DOHH2 (cell line): ENCODE measurements at regions not wholly inside any gene's neighbourhood (a gene's known extent, or its start where the extent isn't known, plus 50 kb on each side); places are given as distances from the start of the nearest gene placed in this dataset.

ENCODE experiments used
- H3F3A ChIP-seq: fragments of 200-600 bp; sonication (generic), shearing (Covaris generic); 2 replicates; pipeline ENCODE4 v1.6.0; 2016; ENCODE audit warnings: antibody characterized with exemption, mild to moderate bottlenecking; ENCODE audit not compliant: control insufficient read depth, insufficient read depth
- H3K27ac ChIP-seq: fragments of 200-600 bp; sonication (generic); 2 replicates; pipeline ENCODE4 v1.5.1; 2014; ENCODE audit warnings: low read depth, mild to moderate bottlenecking, low read length, moderate library complexity
- H3K27me3 ChIP-seq: fragments of 200-600 bp; sonication (generic); 2 replicates; pipeline ENCODE4 v1.6.1; 2014; ENCODE audit warnings: mild to moderate bottlenecking, low read length, mixed read lengths; ENCODE audit not compliant: control insufficient read depth
- H3K36me3 ChIP-seq: fragments of 200-600 bp; sonication (generic); 2 replicates; pipeline ENCODE4 v1.6.1; 2014; ENCODE audit warnings: mild to moderate bottlenecking, low read length, moderate library complexity, mixed read lengths; ENCODE audit not compliant: control insufficient read depth
- H3K4me1 ChIP-seq: fragments of 200-600 bp; sonication (generic); 2 replicates; pipeline ENCODE4 v1.6.1; 2014; ENCODE audit warnings: mild to moderate bottlenecking, low read length, mixed read lengths; ENCODE audit not compliant: control insufficient read depth
- H3K4me2 ChIP-seq: fragments of 200-600 bp; sonication (generic); 2 replicates; pipeline ENCODE4 v1.6.0; 2014; ENCODE audit warnings: mild to moderate bottlenecking, low read length, moderate library complexity
- H3K4me3 ChIP-seq: fragments of 200-600 bp; sonication (generic); 2 replicates; pipeline ENCODE4 v1.5.1; 2014; ENCODE audit warnings: mild to moderate bottlenecking, low read length, mixed read lengths
- H3K79me2 ChIP-seq: fragments of 200-600 bp; sonication (generic); 2 replicates; pipeline ENCODE4 v1.6.1; 2014; ENCODE audit warnings: mild to moderate bottlenecking, low read length, mixed read lengths; ENCODE audit not compliant: control insufficient read depth
- H3K9me2 ChIP-seq: fragments of 200-600 bp; sonication (generic); replicated peaks from 2 replicates; pipeline ENCODE4 v1.6.1; 2014; ENCODE audit warnings: mild to moderate bottlenecking, low read length, mixed read lengths; ENCODE audit not compliant: control insufficient read depth
- H3K9me3 ChIP-seq: fragments of 200-600 bp; sonication (generic); 2 replicates; pipeline ENCODE4 v1.6.1; 2014; ENCODE audit warnings: antibody characterized with exemption, low read length, mixed read lengths; ENCODE audit not compliant: control insufficient read depth, insufficient read depth
- H4K20me1 ChIP-seq: fragments of 200-600 bp; sonication (generic); 2 replicates; pipeline ENCODE4 v1.6.0; 2014; ENCODE audit warnings: low read depth, mild to moderate bottlenecking, antibody characterized with exemption, low read length, moderate library complexity; ENCODE audit not compliant: control insufficient read depth, insufficient read depth
- EZH2phosphoT487 ChIP-seq: fragments of 200-600 bp; sonication (generic); IDR thresholded peaks from 2 replicates; pipeline ENCODE4 v1.6.1; 2017; ENCODE audit warnings: borderline replicate concordance, mild to moderate bottlenecking, antibody characterized with exemption, low read length, moderate library complexity, mixed read lengths
- TF ChIP-seq, protein P1 (sequence below): fragments of 200-600 bp; sonication (generic); IDR thresholded peaks from one replicate; pipeline ENCODE4 v1.5.1; 2014; ENCODE audit warnings: antibody characterized with exemption, mild to moderate bottlenecking, low read depth, low read length; ENCODE audit not compliant: poor library complexity, severe bottlenecking

DNA sequence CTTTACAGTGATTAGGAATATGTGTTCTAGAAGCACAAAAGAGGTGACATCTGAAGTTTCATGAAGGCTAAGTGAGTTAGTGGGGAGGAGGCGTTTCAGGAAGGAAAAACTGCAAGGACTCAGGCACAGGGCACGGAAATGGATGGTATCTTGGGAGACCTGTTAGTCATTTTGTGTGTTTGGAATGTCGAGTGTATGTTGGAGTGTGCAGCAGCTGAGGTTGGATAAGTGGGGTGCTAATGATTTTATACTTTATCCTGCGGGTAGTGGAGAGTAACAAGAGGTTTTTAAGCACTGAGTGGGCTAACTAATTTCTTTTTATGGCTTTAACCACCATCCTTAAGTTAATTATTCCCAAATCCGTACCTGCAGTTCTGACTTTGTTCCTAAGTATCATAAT, 571.5 kb upstream of the FBXO33 start:
- H3K27me3 ChIP-seq, result no peaks in the 10 kb centered on the region
- H3K36me3 ChIP-seq, result no peaks in the 10 kb centered on the region
- no peak overlapping the region for H3K4me2 ChIP-seq
- TF ChIP-seq, protein P1, sequence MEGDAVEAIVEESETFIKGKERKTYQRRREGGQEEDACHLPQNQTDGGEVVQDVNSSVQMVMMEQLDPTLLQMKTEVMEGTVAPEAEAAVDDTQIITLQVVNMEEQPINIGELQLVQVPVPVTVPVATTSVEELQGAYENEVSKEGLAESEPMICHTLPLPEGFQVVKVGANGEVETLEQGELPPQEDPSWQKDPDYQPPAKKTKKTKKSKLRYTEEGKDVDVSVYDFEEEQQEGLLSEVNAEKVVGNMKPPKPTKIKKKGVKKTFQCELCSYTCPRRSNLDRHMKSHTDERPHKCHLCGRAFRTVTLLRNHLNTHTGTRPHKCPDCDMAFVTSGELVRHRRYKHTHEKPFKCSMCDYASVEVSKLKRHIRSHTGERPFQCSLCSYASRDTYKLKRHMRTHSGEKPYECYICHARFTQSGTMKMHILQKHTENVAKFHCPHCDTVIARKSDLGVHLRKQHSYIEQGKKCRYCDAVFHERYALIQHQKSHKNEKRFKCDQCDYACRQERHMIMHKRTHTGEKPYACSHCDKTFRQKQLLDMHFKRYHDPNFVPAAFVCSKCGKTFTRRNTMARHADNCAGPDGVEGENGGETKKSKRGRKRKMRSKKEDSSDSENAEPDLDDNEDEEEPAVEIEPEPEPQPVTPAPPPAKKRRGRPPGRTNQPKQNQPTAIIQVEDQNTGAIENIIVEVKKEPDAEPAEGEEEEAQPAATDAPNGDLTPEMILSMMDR, result no peak
- no peak for TF ChIP-seq EZH2phosphoT487
- no peaks in the 10 kb centered on the region for H3K9me3 ChIP-seq
- no peaks in the 10 kb centered on the region for H3K4me1 ChIP-seq
- no peaks in the 10 kb centered on the region for H3K79me2 ChIP-seq
- no peak overlapping the region for H3K4me3 ChIP-seq
- H3K27ac ChIP-seq, result no peak overlapping the region
- H3K9me2 ChIP-seq, result no peaks in the 10 kb centered on the region
- H3F3A ChIP-seq, result no peaks in the 10 kb centered on the region
- H4K20me1 ChIP-seq, result no peaks in the 10 kb centered on the region

DNA sequence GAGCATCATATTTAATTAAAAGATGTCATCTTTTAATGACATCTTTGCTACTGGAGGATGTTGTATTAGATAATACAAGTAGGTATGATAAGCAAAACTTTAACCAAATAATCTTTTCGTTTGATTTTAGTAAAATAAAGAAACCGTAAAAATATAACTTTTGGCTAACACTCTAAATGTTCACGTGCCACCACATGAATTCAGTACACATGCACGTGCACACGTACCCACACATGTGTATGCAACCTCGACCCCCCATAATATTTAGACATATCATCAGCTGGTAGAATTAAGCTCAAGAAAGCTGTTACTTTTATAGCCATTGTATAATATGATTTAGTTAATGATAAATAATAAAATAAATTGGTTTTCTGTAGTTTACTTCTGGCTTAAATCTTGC, 566.6 kb upstream of the FBXO33 start:
- no peaks in the 10 kb centered on the region for H3K9me2 ChIP-seq
- H3K36me3 ChIP-seq, result no peaks in the 10 kb centered on the region
- H3K9me3 ChIP-seq, result no peaks in the 10 kb centered on the region
- TF ChIP-seq EZH2phosphoT487, result no peak
- TF ChIP-seq, protein P1, result no peak
- no peaks in the 10 kb centered on the region for H4K20me1 ChIP-seq
- H3K4me2 ChIP-seq, result no peak overlapping the region
- H3K27ac ChIP-seq, result no peak overlapping the region
- H3K4me3 ChIP-seq, result no peak overlapping the region
- no peaks in the 10 kb centered on the region for H3K4me1 ChIP-seq
- H3F3A ChIP-seq, result no peaks in the 10 kb centered on the region
- no peaks in the 10 kb centered on the region for H3K79me2 ChIP-seq
- H3K27me3 ChIP-seq, result no peaks in the 10 kb centered on the region

DNA sequence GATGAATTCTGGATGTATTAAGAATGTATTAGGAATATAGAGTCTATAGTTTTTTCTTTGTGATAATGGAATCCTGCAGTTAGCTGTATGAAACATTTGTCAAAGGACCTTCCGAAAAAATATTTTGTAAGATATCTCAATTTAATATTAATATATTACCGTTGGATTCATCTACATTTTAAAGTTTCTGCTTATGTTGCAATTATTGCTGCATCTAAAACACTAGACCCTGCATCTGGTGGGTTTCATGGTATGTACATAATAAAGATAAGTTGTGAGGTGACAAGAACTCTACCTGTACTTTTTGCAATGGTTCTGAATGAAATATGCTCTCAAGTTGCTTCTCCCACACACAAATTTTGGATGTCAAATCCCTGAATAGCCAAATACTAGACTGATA, 565.9 kb upstream of the FBXO33 start:
- Histone ChIP-seq H3K4me1 (no peaks in the 10 kb centered on the region), H3K27me3 (no peaks in the 10 kb centered on the region), H3K36me3 (no peaks in the 10 kb centered on the region), H3K4me2 (no peak overlapping the region), H3K27ac (no peak overlapping the region), H3K9me3 (no peaks in the 10 kb centered on the region), H3F3A (no peaks in the 10 kb centered on the region), H3K4me3 (no peak overlapping the region), H3K79me2 (no peaks in the 10 kb centered on the region), H3K9me2 (no peaks in the 10 kb centered on the region), H4K20me1 (no peaks in the 10 kb centered on the region)
- TF ChIP-seq EZH2phosphoT487, result no peak

DNA sequence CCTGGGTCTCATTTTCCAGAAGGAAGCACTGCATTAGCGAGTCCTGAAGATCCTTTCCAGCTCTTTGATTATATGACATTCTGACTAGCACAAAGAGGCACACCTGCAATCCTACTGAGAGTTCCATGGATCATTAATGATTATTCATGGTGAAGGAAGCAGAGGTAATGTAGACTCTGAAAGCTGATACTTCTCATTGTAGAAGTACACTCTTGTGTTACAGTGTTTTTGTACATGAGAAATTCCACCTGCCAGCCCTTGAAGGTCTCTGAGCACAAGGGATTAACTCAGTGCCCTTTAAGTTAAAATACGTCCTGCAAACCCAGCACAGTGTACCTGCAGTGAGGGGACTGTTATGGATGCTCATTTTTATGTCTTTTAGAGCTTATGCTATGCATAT, 558.8 kb upstream of the FBXO33 start:
- H3K27me3 ChIP-seq, result no peaks in the 10 kb centered on the region; the same call in 1 of the 2 replicates
- no peaks in the 10 kb centered on the region for H3K4me1 ChIP-seq
- H3K4me3 ChIP-seq, result no peak overlapping the region
- TF ChIP-seq, protein P1, result no peak
- H3K4me2 ChIP-seq, result no peak overlapping the region
- no peaks in the 10 kb centered on the region for H3K9me2 ChIP-seq
- H3K79me2 ChIP-seq, result no peaks in the 10 kb centered on the region
- H3F3A ChIP-seq, result no peaks in the 10 kb centered on the region
- H3K9me3 ChIP-seq, result no peaks in the 10 kb centered on the region
- no peaks in the 10 kb centered on the region for H3K36me3 ChIP-seq
- H4K20me1 ChIP-seq, result no peaks in the 10 kb centered on the region
- no peak overlapping the region for H3K27ac ChIP-seq
